Spleen (tissue), 11 donors: ENCODE measurements at regions not wholly inside any gene's neighbourhood (a gene's known extent, or its start where the extent isn't known, plus 50 kb on each side); places are given as distances from the start of the nearest gene placed in this dataset.

Experiments used
- DNase-seq: peaks from one replicate; pipeline ENCODE4 v3.0.0-alpha.2; 2020
- H3K27ac ChIP-seq, 8 donors: fragments of 200-600 bp; sonication (generic) in 7 of 8; 1 replicate in 4 of 8; 2 replicates in 4 of 8; pipeline versions ENCODE4 v1.5.0 to v1.8.0; 2016 to 2021; ENCODE audit warnings: inconsistent platforms in 4 of 8, mild to moderate bottlenecking in 4 of 8, moderate library complexity in 1 of 8
- H3K27me3 ChIP-seq, 7 donors: fragments of 200-600 bp; sonication (generic) in 6 of 7; replicated peaks in 1 of 7; 1 replicate in 4 of 7; 2 replicates in 3 of 7; pipeline versions ENCODE4 v1.5.0 to v1.8.0; 2016 to 2021; ENCODE audit warnings: inconsistent platforms in 3 of 7, mild to moderate bottlenecking in 1 of 7
- H3K36me3 ChIP-seq, 6 donors: fragments of 200-600 bp; sonication (generic) in 5 of 6; 1 replicate in 4 of 6; 2 replicates in 2 of 6; pipeline versions ENCODE4 v1.5.0 to v1.8.0; 2016 to 2021; ENCODE audit warnings: inconsistent platforms in 2 of 6
- H3K4me1 ChIP-seq, 6 donors: fragments of 200-600 bp; sonication (generic) in 5 of 6; 1 replicate in 3 of 6; 2 replicates in 3 of 6; pipeline versions ENCODE4 v1.5.0 to v1.8.0; 2016 to 2021; ENCODE audit warnings: inconsistent platforms in 3 of 6
- H3K4me3 ChIP-seq, 8 donors: fragments of 200-600 bp; sonication (generic) in 7 of 8; 1 replicate in 4 of 8; 2 replicates in 4 of 8; pipeline versions ENCODE4 v1.5.0 to v1.8.0; 2016 to 2021; ENCODE audit warnings: inconsistent platforms in 4 of 8, mild to moderate bottlenecking in 4 of 8, moderate library complexity in 2 of 8
- H3K9me3 ChIP-seq, 8 donors: fragments of 200-600 bp; sonication (generic) in 7 of 8; 1 replicate in 4 of 8; 2 replicates in 4 of 8; pipeline versions ENCODE4 v1.5.0 to v1.8.0; 2016 to 2021; ENCODE audit warnings: inconsistent platforms in 4 of 8
- CTCF ChIP-seq, 11 experiments: fragments of 200-600 bp in 7 of 11; fragments of 450-650 bp in 4 of 11; sonication (generic) in 4 of 11; IDR thresholded peaks in 8 of 11; conservative IDR thresholded peaks in 3 of 11; 1 replicate in 7 of 11; 2 replicates in 4 of 11; pipeline versions ENCODE4 v1.4.0 to v1.8.0; 2016 to 2021; ENCODE audit warnings: antibody characterized with exemption in 11 of 11, inconsistent platforms in 4 of 11, mild to moderate bottlenecking in 1 of 11
- POLR2A ChIP-seq, 3 donors: fragments of 450-650 bp; IDR thresholded peaks; one replicate each; pipeline ENCODE4 v1.5.1; 2017; ENCODE audit warnings: antibody characterized with exemption in 3 of 3, mild to moderate bottlenecking in 1 of 3
- POLR2AphosphoS5 ChIP-seq, 3 donors: sonication (generic); formaldehyde crosslinking; IDR thresholded peaks; one replicate each; pipeline ENCODE4 v1.5.1; 2017; ENCODE audit warnings: antibody characterized with exemption in 3 of 3
- WGBS, 5 donors: extraction: QIAGEN DNeasy Blood & Tissue Kit in 3 of 5; methylation state at CpG; one replicate each; pipeline versions ENCODE4 v1.1.5 to v1.1.7; 2013 to 2018; 5-methylcytosine and 5-hydroxymethylcytosine counted together
- intact Hi-C: fragments of 100-400 bp; cut with DNase I; formaldehyde crosslinking; loops from one replicate; pipeline ENCODE4 v1.15.0; 2023; ENCODE audit warnings: low total_unique reads
- donor health status: healthy with polysubstance abuse.
- donor health status: DM: no; HTN: no; CAD: no; lungs with moderate emphysema.
- donor health status: DM: no; HTN: no; CAD: no.
- donor health status: Bipolar disorder and iron deficiency.
- donor health status: healthy.
- donor health status: DM: no; HTN: no; CAD: no.
- donor health status: DM: yes; HTN: yes; CAD: no.

DNA sequence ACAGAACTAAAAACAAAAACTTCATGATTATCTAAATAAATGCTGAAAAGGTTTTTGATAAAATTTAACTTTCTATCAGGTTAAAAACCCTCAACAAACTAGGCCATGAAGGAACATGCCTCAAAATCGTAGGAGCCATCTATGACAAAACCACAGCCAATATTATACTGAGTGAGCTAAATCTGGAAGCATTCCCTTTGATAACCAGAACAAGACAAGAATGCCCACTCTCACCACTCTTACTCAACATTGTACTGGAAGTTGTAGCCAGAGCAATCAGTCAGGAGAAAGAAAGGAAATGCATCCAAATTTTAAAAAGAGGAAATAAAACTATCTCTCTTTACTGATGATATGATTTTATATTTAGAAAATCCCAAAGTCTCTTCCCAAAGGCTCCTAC, 228.7 kb downstream of the CHRM2 start:
- Histone ChIP-seq H3K27ac (no peak overlapping the region), H3K27me3 (no peaks in the 10 kb centered on the region), H3K36me3 (no peaks in the 10 kb centered on the region), H3K4me3 (no peak overlapping the region), H3K9me3 (peaks cover 0 to 12% (median 9%) of the 10 kb centered on the region in 8 donors), H3K4me1 (no peaks in the 10 kb centered on the region)
- no peak for DNase-seq
- intact Hi-C loops, result no loop called here
- TF ChIP-seq CTCF (IDR thresholded peaks at IDR 0.05 in 8 of 11, conservative IDR thresholded peaks at IDR 0.05 in 3 of 11) (no peak), POLR2AphosphoS5 (IDR thresholded peaks at IDR 0.05) (no peak), POLR2A (IDR thresholded peaks at IDR 0.05) (no peak)
- WGBS, 5 donors, result 42 to 69% (median 55%) methylated on average over 1 of the region's 1 CpG

GRCh38 chr7:137096607-137097006, 228.2 kb downstream of the CHRM2 start:
- H3K36me3 ChIP-seq, result no peaks in the 10 kb centered on the region
- 89 to 98% (median 94%) methylated on average over 2 of the region's 2 CpGs for WGBS, 5 donors
- no peak for DNase-seq
- H3K27ac ChIP-seq, result no peak overlapping the region
- TF ChIP-seq POLR2A (IDR thresholded peaks at IDR 0.05) (no peak), CTCF (IDR thresholded peaks at IDR 0.05 in 8 of 11, conservative IDR thresholded peaks at IDR 0.05 in 3 of 11) (no peak), POLR2AphosphoS5 (IDR thresholded peaks at IDR 0.05) (no peak)
- no peaks in the 10 kb centered on the region for H3K4me1 ChIP-seq
- H3K27me3 ChIP-seq, result no peaks in the 10 kb centered on the region
- no peak overlapping the region for H3K4me3 ChIP-seq
- intact Hi-C loops, result no loop called here
- H3K9me3 ChIP-seq, result peaks cover 0 to 12% (median 8%) of the 10 kb centered on the region in 8 donors

DNA sequence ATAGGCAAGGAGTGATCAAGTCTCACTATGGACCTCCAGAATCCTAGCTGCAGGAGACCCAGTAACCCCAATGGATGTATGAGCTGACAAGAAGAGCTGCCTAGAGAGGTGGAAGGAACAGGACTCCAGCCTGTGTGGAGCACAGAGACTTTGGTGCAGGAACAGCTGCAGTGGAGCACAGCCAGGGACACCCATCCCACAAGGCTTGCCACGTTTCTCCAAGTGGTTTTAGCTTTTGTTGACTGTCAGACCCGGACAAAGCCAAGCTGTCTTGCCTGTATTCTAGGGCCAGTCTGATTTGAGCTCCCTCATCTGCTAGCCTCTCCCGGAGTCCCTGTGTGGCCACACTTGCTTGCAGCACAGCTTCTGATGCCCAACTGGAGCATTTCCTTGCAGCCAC, 224.7 kb downstream of the CHRM2 start:
- no peaks in the 10 kb centered on the region for H3K27me3 ChIP-seq
- H3K4me3 ChIP-seq, result no peak overlapping the region
- intact Hi-C loops, result no loop called here
- H3K4me1 ChIP-seq, result no peaks in the 10 kb centered on the region
- H3K9me3 ChIP-seq, result peaks cover 0 to 11% (median 5%) of the 10 kb centered on the region in 8 donors
- no peak for DNase-seq
- TF ChIP-seq CTCF (IDR thresholded peaks at IDR 0.05 in 8 of 11, conservative IDR thresholded peaks at IDR 0.05 in 3 of 11) (no peak), POLR2AphosphoS5 (IDR thresholded peaks at IDR 0.05) (no peak)
- H3K27ac ChIP-seq, result no peak overlapping the region
- no peaks in the 10 kb centered on the region for H3K36me3 ChIP-seq
- WGBS, 5 donors, result 46 to 81% (median 77%) methylated on average over 3 of the region's 3 CpGs

GRCh38 chr7:137091396-137091795, 222.9 kb downstream of the CHRM2 start:
- no peak for DNase-seq

More at GRCh38 chr7:137091396-137091795, 222.9 kb downstream of the CHRM2 start:
- Histone ChIP-seq H3K36me3 (no peaks in the 10 kb centered on the region), H3K4me3 (no peak overlapping the region), H3K9me3 (peaks cover 0 to 11% (median 2%) of the 10 kb centered on the region in 8 donors), H3K27me3 (no peaks in the 10 kb centered on the region), H3K4me1 (no peaks in the 10 kb centered on the region), H3K27ac (no peak overlapping the region)
- 42 to 55% (median 50%) methylated on average over 2 of the region's 2 CpGs for WGBS, 5 donors
- TF ChIP-seq POLR2AphosphoS5 (IDR thresholded peaks at IDR 0.05) (no peak), POLR2A (IDR thresholded peaks at IDR 0.05) (no peak), CTCF (IDR thresholded peaks at IDR 0.05 in 8 of 11, conservative IDR thresholded peaks at IDR 0.05 in 3 of 11) (no peak)
- intact Hi-C loops, result no loop called here
